Transverse colon (tissue), 4 donors: ENCODE measurements at regions not wholly inside any gene's neighbourhood (a gene's known extent, or its start where the extent isn't known, plus 50 kb on each side); places are given as distances from the start of the nearest gene placed in this dataset.

Experiments used
- DNase-seq: peaks from one replicate; pipeline ENCODE4 v3.0.0-alpha.2; 2019
- H3K27ac ChIP-seq, 4 donors: fragments of 200-600 bp; sonication (generic); 2 replicates each; pipeline ENCODE4 v1.5.1; 2016 to 2018; ENCODE audit warnings: inconsistent platforms in 4 of 4
- H3K27me3 ChIP-seq: fragments of 200-600 bp; sonication (generic); 2 replicates; pipeline ENCODE4 v1.5.1; 2017; ENCODE audit warnings: inconsistent platforms
- H3K36me3 ChIP-seq, 4 donors: fragments of 200-600 bp; sonication (generic); 2 replicates each; pipeline ENCODE4 v1.5.1; 2017 to 2019; ENCODE audit warnings: inconsistent platforms in 4 of 4
- H3K4me1 ChIP-seq, 4 donors: fragments of 200-600 bp; sonication (generic); 2 replicates each; pipeline ENCODE4 v1.5.1; 2017 to 2020; ENCODE audit warnings: inconsistent platforms in 4 of 4
- H3K4me3 ChIP-seq, 4 donors: fragments of 200-600 bp; sonication (generic); 1 replicate in 1 of 4; 2 replicates in 3 of 4; pipeline versions ENCODE4 v1.5.1 to v1.6.1; 2017 to 2019; ENCODE audit warnings: inconsistent platforms in 4 of 4
- H3K9me3 ChIP-seq, 2 donors: fragments of 200-600 bp; sonication (generic); 2 replicates each; pipeline ENCODE4 v1.5.1; 2017 to 2019; ENCODE audit warnings: inconsistent platforms in 2 of 2
- EP300 ChIP-seq: sonication (generic); formaldehyde crosslinking; IDR thresholded peaks from one replicate; pipeline ENCODE4 v1.6.1; 2017; ENCODE audit warnings: antibody characterized with exemption, low read depth
- POLR2A ChIP-seq: fragments of 450-650 bp; IDR thresholded peaks from one replicate; pipeline ENCODE4 v1.6.1; 2016; ENCODE audit warnings: antibody characterized with exemption, mild to moderate bottlenecking, moderate library complexity
- POLR2AphosphoS5 ChIP-seq, 3 donors: sonication (generic); formaldehyde crosslinking; IDR thresholded peaks; one replicate each; pipeline ENCODE4 v1.6.1; 2016; ENCODE audit warnings: antibody characterized with exemption in 3 of 3
- WGBS, 2 donors: methylation state at CpG; one replicate each; pipeline ENCODE4 v1.1.5; 2018; ENCODE audit warnings: low coverage in 1 of 2; 5-methylcytosine and 5-hydroxymethylcytosine counted together
- in situ Hi-C, 4 donors: fragments of 200-750 bp; cut with MboI; loops; one replicate each; pipeline versions ENCODE4 v1.15.0 to v1.15.1; 2017; ENCODE audit warnings: low sequenced_read_pairs in 3 of 4, low pct_ligation_motif_present in 1 of 4, low pct_unique_long_range_greater_than_20kb in 1 of 4
- intact Hi-C: fragments of 100-400 bp; cut with DNase I; formaldehyde crosslinking; loops from one replicate; pipeline ENCODE4 v1.15.1; 2023; ENCODE audit warnings: low total_unique reads
- TF ChIP-seq, protein P1 (sequence below), 5 experiments: fragments of 200-600 bp in 3 of 5; fragments of 450-650 bp in 2 of 5; sonication (generic) in 3 of 5; IDR thresholded peaks; 1 replicate in 2 of 5; 2 replicates in 3 of 5; pipeline ENCODE4 v1.5.1; 2016 to 2017; ENCODE audit warnings: antibody characterized with exemption in 5 of 5, inconsistent platforms in 3 of 5, mild to moderate bottlenecking in 2 of 5, moderate library complexity in 1 of 5

DNA sequence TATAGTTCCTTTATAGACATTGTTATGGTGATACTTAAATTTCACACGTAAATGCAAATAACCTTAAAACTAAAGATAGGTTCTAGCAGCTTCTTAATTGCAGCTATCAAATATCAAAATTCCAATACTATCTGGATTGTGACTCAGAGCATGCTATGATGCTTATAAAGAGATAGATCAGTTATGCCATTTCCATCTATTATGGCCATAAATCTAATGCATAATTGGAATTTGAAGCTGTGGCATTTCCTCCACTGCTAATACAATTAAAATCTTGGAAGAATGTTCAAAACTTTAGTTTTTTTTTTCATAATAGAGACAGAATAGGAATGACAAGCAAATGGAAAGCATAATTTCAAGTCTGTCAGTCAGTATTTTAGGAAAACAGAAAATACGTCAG, 220.8 kb upstream of the GALNT5 start:
- 82 to 92% methylated on average over 2 of the region's 2 CpGs for WGBS, 2 donors

DNA sequence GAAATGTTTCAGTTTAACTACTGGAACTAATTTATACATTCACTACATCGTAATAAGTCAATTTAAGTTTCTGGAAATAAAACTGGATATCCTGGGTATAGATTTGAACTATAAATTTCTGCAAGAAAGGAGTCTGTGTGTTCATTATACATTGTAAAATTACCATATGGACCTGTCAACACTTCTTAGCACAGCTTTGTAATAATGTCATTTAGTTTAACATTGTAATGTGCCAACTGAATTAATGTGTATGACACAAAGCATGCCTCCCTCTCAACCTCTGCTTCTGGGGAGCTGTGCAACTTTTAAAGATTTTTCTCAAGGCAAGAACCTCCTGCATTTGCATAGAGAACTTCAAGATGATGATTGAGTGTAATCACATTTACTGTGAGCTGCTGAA, 213.7 kb upstream of the GALNT5 start:
- H3K27me3 ChIP-seq: no peaks in the 10 kb centered on the region
- no peaks in the 10 kb centered on the region for H3K9me3 ChIP-seq
- no peaks in the 10 kb centered on the region for H3K4me1 ChIP-seq
- WGBS, 2 donors: 80 to 91% methylated on average over 1 of the region's 1 CpG
- in situ Hi-C loops: no loop called here
- H3K36me3 ChIP-seq: no peaks in the 10 kb centered on the region
- no peak overlapping the region for H3K27ac ChIP-seq
- no peak for TF ChIP-seq EP300
- TF ChIP-seq, protein P1, sequence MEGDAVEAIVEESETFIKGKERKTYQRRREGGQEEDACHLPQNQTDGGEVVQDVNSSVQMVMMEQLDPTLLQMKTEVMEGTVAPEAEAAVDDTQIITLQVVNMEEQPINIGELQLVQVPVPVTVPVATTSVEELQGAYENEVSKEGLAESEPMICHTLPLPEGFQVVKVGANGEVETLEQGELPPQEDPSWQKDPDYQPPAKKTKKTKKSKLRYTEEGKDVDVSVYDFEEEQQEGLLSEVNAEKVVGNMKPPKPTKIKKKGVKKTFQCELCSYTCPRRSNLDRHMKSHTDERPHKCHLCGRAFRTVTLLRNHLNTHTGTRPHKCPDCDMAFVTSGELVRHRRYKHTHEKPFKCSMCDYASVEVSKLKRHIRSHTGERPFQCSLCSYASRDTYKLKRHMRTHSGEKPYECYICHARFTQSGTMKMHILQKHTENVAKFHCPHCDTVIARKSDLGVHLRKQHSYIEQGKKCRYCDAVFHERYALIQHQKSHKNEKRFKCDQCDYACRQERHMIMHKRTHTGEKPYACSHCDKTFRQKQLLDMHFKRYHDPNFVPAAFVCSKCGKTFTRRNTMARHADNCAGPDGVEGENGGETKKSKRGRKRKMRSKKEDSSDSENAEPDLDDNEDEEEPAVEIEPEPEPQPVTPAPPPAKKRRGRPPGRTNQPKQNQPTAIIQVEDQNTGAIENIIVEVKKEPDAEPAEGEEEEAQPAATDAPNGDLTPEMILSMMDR (IDR thresholded peaks at IDR 0.05): no peak
- TF ChIP-seq POLR2A: no peak
- no peak for TF ChIP-seq POLR2AphosphoS5 (IDR thresholded peaks at IDR 0.05)
- DNase-seq: no peak
- no peak overlapping the region for H3K4me3 ChIP-seq
- intact Hi-C loops: no loop called here

More for the DNA sequence above, 220.8 kb upstream of the GALNT5 start:
- Histone ChIP-seq H3K4me3 (no peak overlapping the region), H3K36me3 (no peaks in the 10 kb centered on the region), H3K9me3 (no peaks in the 10 kb centered on the region), H3K4me1 (no peaks in the 10 kb centered on the region), H3K27me3 (no peaks in the 10 kb centered on the region), H3K27ac (no peak overlapping the region)
- TF ChIP-seq POLR2A (no peak), EP300 (no peak)
- TF ChIP-seq, protein P1 (IDR thresholded peaks at IDR 0.05): no peak
- DNase-seq: no peak
- in situ Hi-C loops (no loop called here), intact Hi-C loops (no loop called here)

DNA sequence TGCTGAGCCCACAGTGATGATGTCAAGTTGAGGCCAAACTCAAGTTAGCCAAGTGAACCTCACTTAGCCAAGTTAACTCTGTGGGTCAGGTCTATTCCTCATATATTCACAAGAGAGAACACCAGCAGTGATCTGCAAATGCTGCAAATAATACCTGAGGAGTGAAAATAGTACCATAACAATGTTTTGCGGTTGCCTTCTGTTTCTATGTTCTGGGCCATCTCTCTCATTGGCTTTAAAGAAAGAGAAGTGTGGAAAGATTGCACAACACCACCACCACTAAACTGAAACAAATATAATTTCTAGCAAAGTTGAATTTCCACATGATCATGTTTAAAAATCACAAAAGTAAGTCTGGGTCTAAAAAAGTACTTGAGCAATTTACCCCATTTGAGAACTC, 211.1 kb upstream of the GALNT5 start:
- Histone ChIP-seq H3K9me3 (no peaks in the 10 kb centered on the region), H3K36me3 (no peaks in the 10 kb centered on the region), H3K4me1 (no peaks in the 10 kb centered on the region), H3K27ac (no peak overlapping the region), H3K4me3 (no peak overlapping the region), H3K27me3 (no peaks in the 10 kb centered on the region)
- TF ChIP-seq EP300 (no peak), POLR2A (no peak)
- WGBS, 2 donors: 83 to 92% methylated on average over 1 of the region's 1 CpG
- intact Hi-C loops (no loop called here), in situ Hi-C loops (no loop called here)
- no peak for DNase-seq

DNA sequence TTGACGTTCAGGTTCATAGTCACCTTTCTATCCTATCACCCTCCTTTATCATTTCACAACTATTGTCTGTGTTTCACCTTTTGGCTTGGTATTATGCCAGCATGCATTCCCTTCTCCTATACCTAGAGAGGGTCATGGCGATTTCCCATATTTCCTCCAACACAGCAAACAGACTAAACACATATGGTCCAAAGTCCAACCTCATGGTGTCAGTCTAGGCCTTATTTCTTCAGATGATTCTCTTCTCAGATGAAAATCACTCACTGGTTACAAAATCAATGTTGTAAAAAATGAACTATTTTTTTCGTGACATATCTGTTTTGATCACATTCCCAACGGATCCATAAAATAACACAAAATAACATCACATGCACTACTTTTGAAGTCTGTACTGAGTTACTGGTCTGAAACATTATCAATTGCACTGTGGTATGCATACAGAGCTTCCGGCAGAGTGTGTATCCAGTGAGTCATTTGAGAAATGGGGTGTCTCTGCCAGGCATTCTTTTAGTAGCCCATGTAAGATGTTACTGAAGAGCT, 204.8 kb upstream of the GALNT5 start:
- DNase-seq: no peak
- no peaks in the 10 kb centered on the region for H3K36me3 ChIP-seq
- no peak for TF ChIP-seq POLR2A
- TF ChIP-seq, protein P1 (IDR thresholded peaks at IDR 0.05): no peak
- TF ChIP-seq EP300: no peak
- TF ChIP-seq POLR2AphosphoS5 (IDR thresholded peaks at IDR 0.05): no peak
- no peak overlapping the region for H3K4me3 ChIP-seq
- no peaks in the 10 kb centered on the region for H3K9me3 ChIP-seq
- WGBS, 2 donors: 76 to 80% methylated on average over 5 of the region's 5 CpGs
- in situ Hi-C loops (no loop called here), intact Hi-C loops (no loop called here)
- H3K4me1 ChIP-seq: no peaks in the 10 kb centered on the region
- H3K27me3 ChIP-seq: no peaks in the 10 kb centered on the region
- H3K27ac ChIP-seq: no peak overlapping the region

DNA sequence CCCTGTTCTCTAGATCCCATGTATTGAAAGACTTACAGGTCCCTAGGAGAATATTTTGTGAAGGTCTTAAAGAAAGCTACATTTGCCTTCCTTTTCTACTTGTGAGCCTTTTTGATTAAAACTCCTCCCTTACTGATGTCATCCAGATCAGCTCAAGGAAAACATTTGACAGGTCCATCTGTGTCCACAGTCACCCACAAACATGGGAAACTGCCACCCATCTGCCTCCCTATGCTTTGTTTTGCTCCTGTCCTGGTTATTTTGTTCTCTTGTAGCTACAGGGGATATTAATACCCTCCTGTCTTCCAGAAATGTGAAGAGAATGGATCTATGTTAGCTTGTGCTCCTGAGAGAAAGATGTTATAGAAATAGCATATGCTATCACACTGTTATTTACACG, 203.6 kb upstream of the GALNT5 start:
- no peak overlapping the region for H3K27ac ChIP-seq
- H3K36me3 ChIP-seq: no peaks in the 10 kb centered on the region
- intact Hi-C loops: no loop called here
- in situ Hi-C loops: no loop called here
- WGBS, 2 donors: 78 to 79% methylated on average over 1 of the region's 1 CpG
- H3K27me3 ChIP-seq: no peaks in the 10 kb centered on the region
- no peak for DNase-seq
- no peak overlapping the region for H3K4me3 ChIP-seq
- H3K9me3 ChIP-seq: no peaks in the 10 kb centered on the region
- TF ChIP-seq, protein P1 (IDR thresholded peaks at IDR 0.05): no peak
- TF ChIP-seq POLR2AphosphoS5 (IDR thresholded peaks at IDR 0.05) (no peak), POLR2A (no peak)
- no peaks in the 10 kb centered on the region for H3K4me1 ChIP-seq
